Erythroblast (primary cell): ENCODE measurements at regions not wholly inside any gene's neighbourhood (a gene's known extent, or its start where the extent isn't known, plus 50 kb on each side); places are given as distances from the start of the nearest gene placed in this dataset.

ENCODE experiments used
- GATA1 ChIP-seq: IDR thresholded peaks from 2 replicates; pipeline ENCODE4 v1.6.1; 2011; ENCODE audit warnings: low read depth, mild to moderate bottlenecking, control low read depth, low read length, moderate library complexity
- POLR2A ChIP-seq: IDR thresholded peaks from 2 replicates; pipeline ENCODE4 v1.6.1; 2011; ENCODE audit warnings: mild to moderate bottlenecking, low read length

GRCh38 chr3:81929697-81930096, 168.3 kb upstream of the GBE1 start:
- TF ChIP-seq POLR2A (no peak), GATA1 (no peak)
